ENCODE measurements at regions not wholly inside any gene's neighbourhood (a gene's known extent, or its start where the extent isn't known, plus 50 kb on each side); places are given as distances from the start of the nearest gene placed in this dataset. TPM values are rescaled to one million over a fixed set of nuclear protein-coding genes. Genes with fewer than 3 reads are reported as not detected.

GRCh38 chrX:77396781-77397180 is 50.4 kb upstream of the FGF16 start:
- BruUV-seq (replicated peaks), result no TSS peak
- no peak overlapping the region for H3K4me2 ChIP-seq (ENCODE audit: low read depth, low read length)

More at GRCh38 chrX:77396781-77397180, 50.4 kb upstream of the FGF16 start:
- Histone ChIP-seq H4K91ac (ENCODE audit: insufficient read depth, low read depth, low read length) (no peak overlapping the region), H3K23ac (ENCODE audit: low read depth, low read length) (no peak overlapping the region), H4K8ac (ENCODE audit: low read depth in 2 of 2, low read length in 2 of 2) (no peak overlapping the region), H3K9me3 (ENCODE audit: control insufficient read depth, insufficient read depth, low read length) (no peaks in the 10 kb centered on the region), H2AFZ (replicated peaks; ENCODE audit: low read length, poor library complexity) (no peak overlapping the region), H3K27me3 (ENCODE audit: control insufficient read depth, insufficient read depth, low read length) (0 out of 2 replicates have a peak, but pooled peaks cover 1% of the 10 kb centered on the region), H4K20me1 (ENCODE audit: insufficient read depth, low read length) (no peaks in the 10 kb centered on the region), H3K27ac (ENCODE audit: insufficient read depth, low read length) (no peak overlapping the region), H3K9ac (ENCODE audit: low read depth, low read length) (no peak overlapping the region), H2BK15ac (ENCODE audit: low read depth, low read length) (no peak overlapping the region), H3K4ac (ENCODE audit: low read depth, low read length) (no peak overlapping the region), H3K36me3 (ENCODE audit: control insufficient read depth, insufficient read depth, low read length) (no peaks in the 10 kb centered on the region), H3K79me1 (ENCODE audit: low read depth in 1 of 2, low read length in 2 of 2) (no peaks in the 10 kb centered on the region), H2BK5ac (ENCODE audit: low read depth, low read length, poor library complexity, severe bottlenecking) (no peak overlapping the region), H2BK20ac (ENCODE audit: low read depth, low read length) (no peak overlapping the region), H2AK9ac (replicated peaks; ENCODE audit: low read depth, low read length, poor library complexity) (no peak overlapping the region), H3K9me1 (ENCODE audit: insufficient read depth, low read length) (no peaks in the 10 kb centered on the region), H2AK5ac (ENCODE audit: low read depth, low read length) (no peak overlapping the region), H3K18ac (ENCODE audit: low read depth, low read length) (no peak overlapping the region), H3K4me1 (ENCODE audit: control insufficient read depth, insufficient read depth, low read length) (no peaks in the 10 kb centered on the region), H3K4me3 (ENCODE audit: insufficient read depth, low read depth, low read length) (no peak overlapping the region), H3K14ac (replicated peaks; ENCODE audit: low read depth, low read length) (no peak overlapping the region), H3K56ac (ENCODE audit: extremely low read depth, insufficient read depth, low read length) (no peak overlapping the region), H2BK120ac (ENCODE audit: low read depth, low read length) (no peak overlapping the region), H4K5ac (ENCODE audit: low read depth, low read length) (no peak overlapping the region)
- DNase-seq, result no peak
- no peak for ATAC-seq (ENCODE audit: low read depth)
- no peak for TF ChIP-seq MXI1 (IDR thresholded peaks at IDR 0.05; ENCODE audit: borderline replicate concordance, low read depth, low read length)
- TF ChIP-seq NFE2L2 (IDR thresholded peaks at IDR 0.05; ENCODE audit: low read depth, low read length), result no peak
- ChIA-PET POLR2A (ENCODE audit: unreplicated experiment) (no interaction called here), CTCF (no interaction called here)
- dilution Hi-C loops (cut with HindIII; ENCODE audit: low sequenced_read_pairs, unreplicated experiment) (no loop called here), intact Hi-C loops (cut with micrococcal nuclease) (no loop called here), in situ Hi-C loops (cut with MboI; ENCODE audit: low sequenced_read_pairs) (no loop called here)
- WGBS, 2 experiments (ENCODE audit: extremely low coverage in 2 of 2, insufficient read length in 1 of 2), result no CpG with 5 or more reads among the region's 2 CpGs

Small RNAs in the stretch of these regions (microRNA-seq; reads per million reads assigned to microRNA genes)
- gene MIR325 (ENCODE audit: insufficient read depth in 1 of 2, insufficient read length in 1 of 2, unreplicated experiment in 1 of 2) (0 reads per million in 2 experiments), gene MIR384 (ENCODE audit: unreplicated experiment) (not detected), gene RNA5SP509 (ENCODE audit: insufficient read depth, insufficient read length) (not detected)

Small RNAs in the stretch of these regions (small RNA-seq; reads per million reads assigned to genes)
- gene MIR325 (0 reads per million in 5 experiments), gene RNA5SP509 (0 to 1.4 (median 0) reads per million in 5 experiments)

All from IMR-90 (cell line).